Upper lobe of left lung (tissue), 4 donors: ENCODE measurements at regions not wholly inside any gene's neighbourhood (a gene's known extent, or its start where the extent isn't known, plus 50 kb on each side); places are given as distances from the start of the nearest gene placed in this dataset.

ENCODE experiments used
- CTCF ChIP-seq, 6 experiments: fragments of 450-650 bp in 4 of 6; fragments of 200-600 bp in 2 of 6; sonication (generic) in 2 of 6; IDR thresholded peaks; one replicate each; pipeline ENCODE4 v1.5.1; 2016 to 2019; ENCODE audit warnings: antibody characterized with exemption in 6 of 6
- EP300 ChIP-seq, 4 donors: sonication (generic); formaldehyde crosslinking; IDR thresholded peaks; one replicate each; pipeline ENCODE4 v1.5.1; 2017; ENCODE audit warnings: antibody characterized with exemption in 4 of 4, control low read depth in 2 of 4
- POLR2A ChIP-seq, 4 donors: fragments of 450-650 bp; IDR thresholded peaks; one replicate each; pipeline ENCODE4 v1.5.1; 2016 to 2017; ENCODE audit warnings: antibody characterized with exemption in 4 of 4, mild to moderate bottlenecking in 2 of 4

DNA sequence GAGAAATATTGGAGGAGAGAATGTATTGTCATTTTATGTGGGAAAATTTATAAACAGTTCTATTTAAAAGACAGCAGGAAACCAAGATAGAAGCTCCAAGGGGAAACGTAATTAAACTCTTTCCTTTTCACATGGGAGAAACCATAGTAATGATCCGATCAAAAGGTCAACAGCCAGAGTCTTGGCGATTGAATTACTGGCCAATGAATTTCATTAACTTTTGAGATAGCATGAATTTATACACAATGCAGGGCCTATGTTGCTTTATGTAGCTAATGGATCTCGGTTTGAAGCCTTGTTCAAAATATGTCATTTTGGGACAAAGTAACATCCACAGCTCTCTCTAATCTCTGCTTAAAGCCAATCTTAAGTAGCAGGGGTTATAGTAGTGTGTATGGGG lies 897.5 kb upstream of the NDST4 start:
- TF ChIP-seq CTCF (IDR thresholded peaks at IDR 0.05) (no peak), POLR2A (IDR thresholded peaks at IDR 0.05) (no peak), EP300 (IDR thresholded peaks at IDR 0.05) (no peak)
